NB4 (cell line): ENCODE measurements at regions not wholly inside any gene's neighbourhood (a gene's known extent, or its start where the extent isn't known, plus 50 kb on each side); places are given as distances from the start of the nearest gene placed in this dataset.
A peak's percentile ranks its signal among the peaks of the same experiment; 100 is the strongest.

ENCODE experiments used
- DNase-seq: peaks from one replicate; pipeline ENCODE4 v3.0.0; 2010; ENCODE audit warnings: low read depth
- H3K4me3 ChIP-seq: one replicate; pipeline ENCODE4 v1.5.1; 2011; ENCODE audit warnings: mild to moderate bottlenecking, low read depth, low read length, moderate library complexity
- CTCF ChIP-seq: IDR thresholded peaks from one replicate; pipeline ENCODE4 v1.5.1; 2012; ENCODE audit warnings: low read depth, low read length
- MAX ChIP-seq: IDR thresholded peaks from 2 replicates; pipeline ENCODE4 v1.6.1; 2011; ENCODE audit warnings: low read depth, low read length
- MYC ChIP-seq: IDR thresholded peaks from 2 replicates; pipeline ENCODE4 v1.6.1; 2011; ENCODE audit warnings: low read depth, low read length
- POLR2A ChIP-seq: IDR thresholded peaks from 2 replicates; pipeline ENCODE4 v1.6.1; 2011; ENCODE audit warnings: mild to moderate bottlenecking; ENCODE audit not compliant: insufficient read length; ENCODE audit errors: extremely low read depth

GRCh38 chr2:215624423-215624829 is 188.6 kb upstream of the FN1 start:
- DNase-seq = peak; percentile 74
- TF ChIP-seq CTCF = no peak
- TF ChIP-seq MAX = no peak
- TF ChIP-seq MYC = no peak
- no peak for TF ChIP-seq POLR2A
- no peak overlapping the region for H3K4me3 ChIP-seq

- H3K4me3 ChIP-seq = no peak overlapping the region
- no peak for DNase-seq
- TF ChIP-seq POLR2A (no peak), MAX (no peak), MYC (no peak), CTCF (no peak)
Measured at GRCh38 chr2:215622837-215623236, 187.0 kb upstream of the FN1 start.

- H3K4me3 ChIP-seq = no peak overlapping the region
- DNase-seq = no peak
- TF ChIP-seq MYC (no peak), POLR2A (no peak), MAX (no peak), CTCF (no peak)
Measured at GRCh38 chr2:215621381-215621780, 185.5 kb upstream of the FN1 start.

- no peak overlapping the region for H3K4me3 ChIP-seq
- peak; percentile 9 for DNase-seq
- TF ChIP-seq CTCF (no peak), MYC (no peak), POLR2A (no peak), MAX (no peak)
Measured at GRCh38 chr2:215620528-215620927, 184.7 kb upstream of the FN1 start.

GRCh38 chr2:215619989-215620388 is 184.1 kb upstream of the FN1 start:
- no peak for TF ChIP-seq POLR2A
- peak; percentile 66; the same call in 1 of the 2 replicates for TF ChIP-seq MYC
- peak; percentile 74 for TF ChIP-seq MAX
- TF ChIP-seq CTCF = no peak
- peak; percentile 79 for DNase-seq
- H3K4me3 ChIP-seq = no peak overlapping the region
